LNCAP (cell line): ENCODE measurements at regions not wholly inside any gene's neighbourhood (a gene's known extent, or its start where the extent isn't known, plus 50 kb on each side); places are given as distances from the start of the nearest gene placed in this dataset.

Source experiments
- CTCF ChIP-seq: fragments of 450-650 bp; IDR thresholded peaks from 2 replicates; pipeline ENCODE4 v1.5.1; 2017; ENCODE audit warnings: mild to moderate bottlenecking

GRCh38 chr12:24175929-24176328 lies 226.5 kb upstream of the SOX5 start:
- no peak for TF ChIP-seq CTCF

GRCh38 chr12:24175284-24175683 lies 225.8 kb upstream of the SOX5 start:
- TF ChIP-seq CTCF: no peak

DNA sequence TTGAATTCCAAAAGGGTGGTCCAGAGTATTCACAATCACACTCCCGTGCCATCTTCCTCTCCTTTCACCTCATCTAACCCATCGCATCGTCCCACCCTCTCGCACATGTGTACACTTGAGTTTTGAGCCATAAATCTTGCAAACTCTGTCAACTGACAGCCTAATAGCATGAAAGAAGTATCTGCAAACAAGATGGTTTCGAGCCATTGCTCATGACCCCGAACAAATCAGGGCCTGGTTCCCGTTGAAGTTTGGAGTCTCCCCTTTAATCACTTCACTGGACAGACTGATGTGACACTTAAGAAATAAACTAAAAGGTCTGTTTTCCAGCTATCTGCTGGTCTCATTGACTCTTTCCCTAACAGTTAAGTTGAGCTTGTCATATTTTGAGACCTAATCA lies 223.6 kb upstream of the SOX5 start:
- TF ChIP-seq CTCF: no peak

- no peak for TF ChIP-seq CTCF
Measured at GRCh38 chr12:24172773-24173066, 223.2 kb upstream of the SOX5 start.

DNA sequence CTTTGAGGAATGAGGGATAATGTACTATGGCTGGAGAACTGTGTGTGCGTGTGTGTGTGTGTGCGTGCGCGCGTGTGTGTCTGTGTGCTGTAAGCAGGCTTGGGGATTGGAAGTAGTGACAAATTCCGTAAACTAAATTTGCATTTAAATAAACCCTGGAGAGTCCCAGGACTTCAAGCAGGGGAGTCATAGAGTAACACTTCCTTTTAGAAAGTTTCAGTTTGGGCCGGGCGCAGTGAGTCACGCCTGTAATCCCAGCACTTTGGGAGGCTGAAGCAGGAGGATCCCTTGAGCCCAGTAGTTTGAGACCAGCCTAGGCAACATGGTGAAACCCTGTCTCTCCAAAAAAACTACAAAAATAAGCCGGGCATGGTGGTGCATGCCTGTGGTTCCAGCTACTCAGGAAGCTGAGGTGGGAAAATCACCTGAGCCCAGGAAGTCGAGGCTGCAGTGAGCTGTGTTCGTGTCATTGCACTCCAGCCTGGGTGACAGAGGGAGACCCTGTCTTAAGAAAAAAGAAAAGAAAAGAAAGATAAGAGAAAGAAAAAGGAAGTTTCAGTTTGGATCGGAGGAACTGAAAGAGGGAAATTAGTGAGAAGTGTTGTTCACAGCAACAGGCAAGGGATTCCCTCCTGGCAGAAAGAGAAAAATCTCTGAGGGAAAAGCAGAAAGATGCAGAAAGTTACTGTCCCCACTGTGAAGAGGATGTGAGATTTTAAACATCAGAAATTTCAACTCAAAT lies 222.7 kb upstream of the SOX5 start:
- no peak for TF ChIP-seq CTCF

- TF ChIP-seq CTCF: no peak
Measured at GRCh38 chr12:24155042-24155441, 205.6 kb upstream of the SOX5 start.

GRCh38 chr12:24153079-24153478 lies 203.6 kb upstream of the SOX5 start:
- TF ChIP-seq CTCF: no peak

DNA sequence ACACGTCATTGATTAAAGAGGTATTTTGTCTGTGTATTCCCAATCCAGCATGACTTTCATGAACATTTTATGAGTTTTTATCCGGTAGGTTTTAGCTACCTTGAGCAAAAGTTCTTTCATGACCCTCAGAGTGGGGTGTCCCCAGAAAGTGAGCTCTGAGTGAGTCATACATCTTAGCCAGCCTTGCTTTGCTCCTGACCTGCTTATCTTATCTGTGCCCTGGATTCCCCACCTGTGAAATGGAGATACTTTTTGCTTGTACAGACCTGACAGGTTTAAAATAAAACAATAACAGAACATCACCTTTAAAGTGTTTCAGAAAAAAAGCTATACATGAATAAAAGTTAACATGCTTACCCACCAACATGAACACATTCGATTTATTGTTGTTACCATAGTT lies 202.8 kb upstream of the SOX5 start:
- TF ChIP-seq CTCF: no peak
